Activated T-helper 2 cell treated with anti-CD3 and anti-CD28 coated beads, Interferon-gamma antibody, Interleukin-2, Interleukin-4, amounts not matched to agents 10 μg/mL and 5 μg/mL and 100 μg/mL, durations not matched to agents 14 hours and 24 hours and 36 hours (primary cell): ENCODE measurements at regions not wholly inside any gene's neighbourhood (a gene's known extent, or its start where the extent isn't known, plus 50 kb on each side); places are given as distances from the start of the nearest gene placed in this dataset.
"Not testable (repeated sequence)": the region's sequence is repeated elsewhere in the genome, so short reads cannot be mapped to it uniquely, and the experiment has no call there.

Experiments used
- DNase-seq: peaks from one replicate; pipeline ENCODE4 v3.0.0; 2021; ENCODE audit warnings: low spot score
- H3K27ac Mint-ChIP-seq: one replicate; pipeline ENCODE4 v1.8.0; 2021; ENCODE audit warnings: mixed read lengths
- H3K27me3 Mint-ChIP-seq: one replicate; pipeline ENCODE4 v1.8.0; 2021; ENCODE audit warnings: low read depth, mixed read lengths
- H3K36me3 Mint-ChIP-seq: one replicate; pipeline ENCODE4 v1.8.0; 2021; ENCODE audit warnings: low read depth, mixed read lengths
- H3K4me1 Mint-ChIP-seq: one replicate; pipeline ENCODE4 v1.8.0; 2021; ENCODE audit warnings: low read depth, mixed read lengths
- H3K4me3 Mint-ChIP-seq: one replicate; pipeline ENCODE4 v1.8.0; 2021; ENCODE audit warnings: low read depth, mild to moderate bottlenecking, moderate library complexity, mixed read lengths
- H3K9me3 Mint-ChIP-seq: one replicate; pipeline ENCODE4 v1.8.0; 2021; ENCODE audit warnings: mixed read lengths
- intact Hi-C: fragments of 100-400 bp; cut with micrococcal nuclease; formaldehyde crosslinking; loops from one replicate; pipeline ENCODE4 v1.15.1; 2023

GRCh38 chr5:51636973-51637372, 253.7 kb downstream of the ISL1 start:
- DNase-seq, intact Hi-C loops: not testable (repeated sequence)

GRCh38 chr5:51644976-51645375, 261.7 kb downstream of the ISL1 start:
- Mint-ChIP-seq H3K36me3 (no peaks in the 10 kb centered on the region), H3K4me3 (no peak overlapping the region), H3K27me3 (no peaks in the 10 kb centered on the region), H3K4me1 (no peaks in the 10 kb centered on the region), H3K27ac (no peak overlapping the region), H3K9me3 (peaks cover 9% of the 10 kb centered on the region)
- intact Hi-C loops, result no loop called here
- DNase-seq, result no peak

More at GRCh38 chr5:51636973-51637372, 253.7 kb downstream of the ISL1 start:
- H3K9me3 Mint-ChIP-seq, result peaks cover 42% of the 10 kb centered on the region
- not testable (repeated sequence) for H3K27me3 Mint-ChIP-seq, H3K4me1 Mint-ChIP-seq, H3K36me3 Mint-ChIP-seq, H3K27ac Mint-ChIP-seq, H3K4me3 Mint-ChIP-seq

GRCh38 chr5:51646482-51646881, 263.2 kb downstream of the ISL1 start:
- Mint-ChIP-seq H3K9me3 (peaks cover 6% of the 10 kb centered on the region), H3K36me3 (no peaks in the 10 kb centered on the region), H3K27ac (no peak overlapping the region), H3K4me1 (no peaks in the 10 kb centered on the region), H3K27me3 (no peaks in the 10 kb centered on the region), H3K4me3 (no peak overlapping the region)
- intact Hi-C loops, result no loop called here
- DNase-seq, result no peak

- Mint-ChIP-seq H3K27ac (no peak overlapping the region), H3K9me3 (peaks cover 19% of the 10 kb centered on the region), H3K36me3 (no peaks in the 10 kb centered on the region), H3K4me1 (no peaks in the 10 kb centered on the region), H3K4me3 (no peak overlapping the region), H3K27me3 (no peaks in the 10 kb centered on the region)
- intact Hi-C loops, result no loop called here
- DNase-seq, result no peak
Measured at GRCh38 chr5:51650824-51651223, 267.6 kb downstream of the ISL1 start.

- H3K4me1 Mint-ChIP-seq, result no peaks in the 10 kb centered on the region
- H3K9me3 Mint-ChIP-seq, result peaks cover 19% of the 10 kb centered on the region
- H3K27me3 Mint-ChIP-seq, result no peaks in the 10 kb centered on the region
- DNase-seq, result no peak
- no peak overlapping the region for H3K4me3 Mint-ChIP-seq
- no peaks in the 10 kb centered on the region for H3K36me3 Mint-ChIP-seq
- intact Hi-C loops, result no loop called here
- H3K27ac Mint-ChIP-seq, result no peak overlapping the region
Measured at GRCh38 chr5:51651476-51651875, 268.2 kb downstream of the ISL1 start.

- H3K27me3 Mint-ChIP-seq, result no peaks in the 10 kb centered on the region
- no peaks in the 10 kb centered on the region for H3K36me3 Mint-ChIP-seq
- no peaks in the 10 kb centered on the region for H3K4me1 Mint-ChIP-seq
- H3K27ac Mint-ChIP-seq, result no peak overlapping the region
- H3K9me3 Mint-ChIP-seq, result peaks cover 19% of the 10 kb centered on the region
- DNase-seq, result no peak
- intact Hi-C loops, result no loop called here
- H3K4me3 Mint-ChIP-seq, result no peak overlapping the region
Measured at GRCh38 chr5:51651889-51652288, 268.6 kb downstream of the ISL1 start.

- intact Hi-C loops, result no loop called here
- Mint-ChIP-seq H3K27me3 (no peaks in the 10 kb centered on the region), H3K4me3 (no peak overlapping the region), H3K27ac (no peak overlapping the region), H3K9me3 (peaks cover 13% of the 10 kb centered on the region), H3K4me1 (no peaks in the 10 kb centered on the region), H3K36me3 (no peaks in the 10 kb centered on the region)
- DNase-seq, result no peak
Measured at GRCh38 chr5:51652980-51653379, 269.7 kb downstream of the ISL1 start.

- Mint-ChIP-seq H3K4me3 (no peak overlapping the region), H3K27me3 (no peaks in the 10 kb centered on the region)
Measured at GRCh38 chr5:51657340-51658240, 274.3 kb downstream of the ISL1 start.

GRCh38 chr5:51661646-51662265, 278.5 kb downstream of the ISL1 start:
- intact Hi-C loops, result no loop called here
- Mint-ChIP-seq H3K4me1 (no peaks in the 10 kb centered on the region), H3K36me3 (no peaks in the 10 kb centered on the region), H3K4me3 (no peak overlapping the region), H3K27ac (no peak overlapping the region), H3K27me3 (no peaks in the 10 kb centered on the region), H3K9me3 (peaks cover 2% of the 10 kb centered on the region)
- DNase-seq, result no peak

More at GRCh38 chr5:51657340-51658240, 274.3 kb downstream of the ISL1 start:
- peaks cover 10% of the 10 kb centered on the region for H3K9me3 Mint-ChIP-seq
- no peaks in the 10 kb centered on the region for H3K36me3 Mint-ChIP-seq
- no peak overlapping the region for H3K27ac Mint-ChIP-seq
- intact Hi-C loops, result no loop called here
- DNase-seq, result no peak
- H3K4me1 Mint-ChIP-seq, result no peaks in the 10 kb centered on the region

- Mint-ChIP-seq H3K36me3 (no peaks in the 10 kb centered on the region), H3K27me3 (no peaks in the 10 kb centered on the region), H3K9me3 (peaks cover 2% of the 10 kb centered on the region), H3K4me3 (no peak overlapping the region), H3K4me1 (no peaks in the 10 kb centered on the region), H3K27ac (no peak overlapping the region)
- no peak for DNase-seq
- intact Hi-C loops, result no loop called here
Measured at GRCh38 chr5:51664491-51665250, 281.4 kb downstream of the ISL1 start.

GRCh38 chr5:51665251-51665593, 282.0 kb downstream of the ISL1 start:
- intact Hi-C loops, result no loop called here
- DNase-seq, result no peak
- Mint-ChIP-seq H3K4me1 (no peaks in the 10 kb centered on the region), H3K27me3 (no peaks in the 10 kb centered on the region), H3K36me3 (no peaks in the 10 kb centered on the region), H3K27ac (no peak overlapping the region), H3K9me3 (peaks cover 2% of the 10 kb centered on the region), H3K4me3 (no peak overlapping the region)

GRCh38 chr5:51669095-51669494, 285.8 kb downstream of the ISL1 start:
- H3K4me1 Mint-ChIP-seq, result no peaks in the 10 kb centered on the region
- H3K9me3 Mint-ChIP-seq, result peaks cover 17% of the 10 kb centered on the region
- H3K27me3 Mint-ChIP-seq, result no peaks in the 10 kb centered on the region
- H3K27ac Mint-ChIP-seq, result no peak overlapping the region
- no peak overlapping the region for H3K4me3 Mint-ChIP-seq
- DNase-seq, result no peak
- no peaks in the 10 kb centered on the region for H3K36me3 Mint-ChIP-seq
- intact Hi-C loops, result no loop called here

GRCh38 chr5:51678330-51678729, 295.1 kb downstream of the ISL1 start:
- H3K36me3 Mint-ChIP-seq, result no peaks in the 10 kb centered on the region
- no peak for DNase-seq
- intact Hi-C loops, result no loop called here
- no peaks in the 10 kb centered on the region for H3K27me3 Mint-ChIP-seq
- no peak overlapping the region for H3K4me3 Mint-ChIP-seq
- H3K4me1 Mint-ChIP-seq, result no peaks in the 10 kb centered on the region
- H3K9me3 Mint-ChIP-seq, result peaks cover 16% of the 10 kb centered on the region
- no peak overlapping the region for H3K27ac Mint-ChIP-seq
